ENCODE measurements at regions not wholly inside any gene's neighbourhood (a gene's known extent, or its start where the extent isn't known, plus 50 kb on each side); places are given as distances from the start of the nearest gene placed in this dataset.

DNA sequence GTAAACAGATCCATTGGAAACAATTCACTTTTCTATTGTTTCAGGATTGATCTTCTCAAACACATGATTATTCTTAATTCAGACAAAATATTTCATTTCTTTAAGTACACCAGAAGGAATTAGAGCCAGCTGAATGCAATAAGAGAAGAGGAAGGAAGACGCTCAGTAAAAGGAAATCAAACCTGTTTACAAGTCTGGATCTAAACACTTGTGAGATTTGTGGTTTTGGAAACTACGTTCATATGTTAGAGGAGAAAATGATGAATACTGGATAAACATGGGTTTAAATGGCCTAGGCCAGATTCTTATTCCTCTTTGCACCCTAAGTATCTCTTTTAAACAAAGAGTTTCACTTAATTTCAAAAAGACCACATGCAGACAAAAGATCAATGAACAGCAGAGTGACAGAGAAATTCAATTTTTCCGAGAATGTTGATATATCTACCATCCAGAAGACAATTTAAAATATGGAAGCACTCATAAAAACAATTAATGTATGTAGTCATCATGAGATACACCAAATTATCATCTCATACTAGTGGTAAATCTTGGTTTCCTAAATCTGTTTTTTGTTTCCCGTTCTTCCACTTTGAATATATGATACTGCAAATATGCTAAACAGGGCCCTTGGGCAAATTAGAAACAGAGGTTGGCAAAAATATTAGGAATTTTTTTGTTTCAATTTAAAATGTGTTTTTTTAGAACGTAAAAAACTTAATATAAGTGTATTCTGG, 703.5 kb upstream of the CITED2 start:
- ChIA-PET POLR2A (no interaction called here), CTCF (no interaction called here)
- no peak for DNase-seq (ENCODE audit: extremely low spot score)
- TF ChIP-seq, protein P1, sequence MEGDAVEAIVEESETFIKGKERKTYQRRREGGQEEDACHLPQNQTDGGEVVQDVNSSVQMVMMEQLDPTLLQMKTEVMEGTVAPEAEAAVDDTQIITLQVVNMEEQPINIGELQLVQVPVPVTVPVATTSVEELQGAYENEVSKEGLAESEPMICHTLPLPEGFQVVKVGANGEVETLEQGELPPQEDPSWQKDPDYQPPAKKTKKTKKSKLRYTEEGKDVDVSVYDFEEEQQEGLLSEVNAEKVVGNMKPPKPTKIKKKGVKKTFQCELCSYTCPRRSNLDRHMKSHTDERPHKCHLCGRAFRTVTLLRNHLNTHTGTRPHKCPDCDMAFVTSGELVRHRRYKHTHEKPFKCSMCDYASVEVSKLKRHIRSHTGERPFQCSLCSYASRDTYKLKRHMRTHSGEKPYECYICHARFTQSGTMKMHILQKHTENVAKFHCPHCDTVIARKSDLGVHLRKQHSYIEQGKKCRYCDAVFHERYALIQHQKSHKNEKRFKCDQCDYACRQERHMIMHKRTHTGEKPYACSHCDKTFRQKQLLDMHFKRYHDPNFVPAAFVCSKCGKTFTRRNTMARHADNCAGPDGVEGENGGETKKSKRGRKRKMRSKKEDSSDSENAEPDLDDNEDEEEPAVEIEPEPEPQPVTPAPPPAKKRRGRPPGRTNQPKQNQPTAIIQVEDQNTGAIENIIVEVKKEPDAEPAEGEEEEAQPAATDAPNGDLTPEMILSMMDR (IDR thresholded peaks at IDR 0.05; ENCODE audit: control extremely low read depth, extremely low read depth, low read depth, missing control alignments) = no peak

DNA sequence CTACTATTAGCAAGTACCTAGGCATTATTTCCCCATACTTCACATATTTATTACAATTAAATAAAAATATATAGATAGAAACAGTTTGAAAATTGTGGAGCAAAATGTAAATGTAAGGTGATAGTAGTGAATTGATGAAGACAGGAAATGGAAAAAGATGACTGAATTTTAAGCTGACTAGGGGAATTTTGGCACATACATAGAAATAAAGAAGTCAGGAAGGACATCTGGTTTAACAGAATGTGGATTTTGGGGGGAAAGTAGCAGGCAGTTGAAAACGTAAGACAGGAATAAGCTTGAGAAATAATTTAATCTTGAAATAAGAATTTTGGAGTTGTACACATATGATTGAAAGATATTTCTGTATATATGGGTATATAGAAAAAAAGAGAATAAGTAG, 701.7 kb upstream of the CITED2 start:
- POLR2A ChIA-PET = no interaction called here
- TF ChIP-seq, protein P1 (IDR thresholded peaks at IDR 0.05; ENCODE audit: control extremely low read depth, extremely low read depth, low read depth, missing control alignments) = no peak
- CTCF ChIA-PET = interaction anchor here (1.9 kb wide), 1 partner anchor 11 kb away, joined by 5 read pairs; no protein-coding TSS in a partner anchor
- DNase-seq (ENCODE audit: extremely low spot score) = no peak

DNA sequence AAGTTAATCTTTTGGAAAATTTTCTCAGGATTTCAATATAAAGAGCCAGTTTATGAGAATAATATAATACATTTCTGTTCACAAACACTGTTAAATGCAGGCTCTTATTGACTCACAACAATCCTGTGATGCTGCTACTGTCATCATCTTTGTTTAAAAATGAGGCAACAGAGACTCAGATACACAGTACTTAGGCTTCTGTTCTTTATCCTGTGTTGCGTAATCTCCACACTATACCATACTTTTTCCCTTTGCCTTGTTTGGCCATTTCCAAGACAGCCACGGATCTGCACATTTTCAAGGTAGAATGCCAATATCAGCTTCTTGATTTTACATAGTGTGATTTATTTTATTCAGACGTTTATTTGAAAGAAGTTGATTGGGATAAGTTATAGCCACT, 699.0 kb upstream of the CITED2 start:
- TF ChIP-seq, protein P1 (IDR thresholded peaks at IDR 0.05; ENCODE audit: control extremely low read depth, extremely low read depth, low read depth, missing control alignments) = no peak
- CTCF ChIA-PET = no interaction called here

DNA sequence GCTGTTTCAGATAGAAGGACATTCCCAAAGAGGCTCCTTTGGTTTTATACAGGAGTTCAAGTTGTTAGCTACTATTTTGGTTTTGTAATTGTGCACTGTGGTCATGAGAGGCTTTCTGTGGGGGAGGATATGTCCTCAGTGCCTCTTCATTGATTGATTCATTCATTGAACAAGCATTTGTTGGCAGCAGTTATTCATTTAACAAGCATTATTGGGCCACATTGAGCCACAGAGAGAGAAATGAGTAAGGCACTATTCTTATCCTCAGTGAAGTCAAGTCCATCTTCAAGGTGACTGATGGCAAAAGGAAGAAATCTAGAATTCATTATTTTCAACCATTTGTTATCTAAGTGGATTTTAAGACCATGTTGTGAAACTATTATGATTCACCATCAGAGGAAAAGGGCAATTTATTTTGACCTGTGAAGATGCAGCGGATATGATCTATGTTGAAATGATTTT, 697.2 kb upstream of the CITED2 start:
- ChIA-PET CTCF (no interaction called here), POLR2A (no interaction called here)
- TF ChIP-seq, protein P1 (IDR thresholded peaks at IDR 0.05; ENCODE audit: control extremely low read depth, extremely low read depth, low read depth, missing control alignments) = no peak
- no peak for DNase-seq (ENCODE audit: extremely low spot score)

More for the DNA sequence above, 699.0 kb upstream of the CITED2 start:
- DNase-seq (ENCODE audit: extremely low spot score) = no peak
- POLR2A ChIA-PET = no interaction called here

DNA sequence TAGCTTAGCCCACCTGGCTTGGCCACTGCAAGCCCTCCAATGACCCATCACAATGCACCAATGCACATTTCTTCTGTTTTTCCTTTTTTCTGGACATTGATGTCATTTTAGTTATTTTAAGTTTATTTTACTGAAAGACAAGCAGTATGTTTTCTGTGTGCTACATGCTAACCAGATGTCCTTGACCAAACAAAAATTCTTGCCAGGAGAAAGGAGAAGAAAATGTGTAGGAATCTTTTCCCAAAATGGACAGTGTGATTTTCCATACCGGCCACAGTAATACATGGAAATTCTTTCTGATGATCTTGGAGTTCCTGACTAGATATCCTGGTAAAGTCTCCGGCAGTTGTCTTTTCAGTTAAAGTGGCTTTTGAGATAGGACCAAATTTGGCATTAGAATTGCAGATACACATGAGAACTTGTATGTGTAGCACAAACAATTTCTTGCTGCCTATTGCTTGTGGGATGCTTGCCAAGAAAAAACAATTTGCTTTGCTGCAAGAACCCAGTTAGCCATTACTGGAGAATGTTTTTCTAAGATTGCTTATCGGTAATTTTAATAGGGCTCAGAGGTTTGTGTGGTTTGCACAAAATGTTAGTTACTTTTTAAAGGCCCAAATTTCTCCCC, 696.5 kb upstream of the CITED2 start:
- POLR2A ChIA-PET = no interaction called here
- TF ChIP-seq, protein P1 (IDR thresholded peaks at IDR 0.05; ENCODE audit: control extremely low read depth, extremely low read depth, low read depth, missing control alignments) = no peak
- CTCF ChIA-PET = no interaction called here
- no peak for DNase-seq (ENCODE audit: extremely low spot score)

DNA sequence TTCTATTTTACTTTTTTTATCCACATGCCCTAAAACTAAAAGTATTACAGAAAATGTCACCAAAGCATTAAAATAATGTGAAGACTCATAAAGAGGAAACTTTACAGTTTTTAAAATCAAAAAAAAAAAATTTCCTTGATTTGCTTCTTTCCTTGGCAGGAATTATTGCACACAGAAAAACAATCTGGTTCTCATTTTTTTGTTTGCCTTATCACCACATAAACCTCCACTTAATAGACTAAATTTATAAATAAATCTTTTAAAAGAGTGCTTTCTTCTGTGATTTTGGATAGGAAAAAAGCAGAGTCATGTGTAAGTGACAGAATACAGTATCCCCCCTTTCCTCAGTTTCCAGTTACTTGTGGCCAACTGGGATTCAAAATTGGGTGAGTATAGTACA, 695.1 kb upstream of the CITED2 start:
- TF ChIP-seq, protein P1 (IDR thresholded peaks at IDR 0.05; ENCODE audit: control extremely low read depth, extremely low read depth, low read depth, missing control alignments) = no peak
- CTCF ChIA-PET = no interaction called here
- POLR2A ChIA-PET = no interaction called here
- DNase-seq (ENCODE audit: extremely low spot score) = no peak
